Muscle of arm (tissue), 1 donor: ENCODE measurements at regions not wholly inside any gene's neighbourhood (a gene's known extent, or its start where the extent isn't known, plus 50 kb on each side); places are given as distances from the start of the nearest gene placed in this dataset.
A peak's percentile ranks its signal among the peaks of the same experiment; 100 is the strongest.
"Not testable (repeated sequence)": the region's sequence is repeated elsewhere in the genome, so short reads cannot be mapped to it uniquely, and the experiment has no call there.

Experiments
- DNase-seq: peaks from one replicate; pipeline ENCODE4 v3.0.0-alpha.2; 2013

DNA sequence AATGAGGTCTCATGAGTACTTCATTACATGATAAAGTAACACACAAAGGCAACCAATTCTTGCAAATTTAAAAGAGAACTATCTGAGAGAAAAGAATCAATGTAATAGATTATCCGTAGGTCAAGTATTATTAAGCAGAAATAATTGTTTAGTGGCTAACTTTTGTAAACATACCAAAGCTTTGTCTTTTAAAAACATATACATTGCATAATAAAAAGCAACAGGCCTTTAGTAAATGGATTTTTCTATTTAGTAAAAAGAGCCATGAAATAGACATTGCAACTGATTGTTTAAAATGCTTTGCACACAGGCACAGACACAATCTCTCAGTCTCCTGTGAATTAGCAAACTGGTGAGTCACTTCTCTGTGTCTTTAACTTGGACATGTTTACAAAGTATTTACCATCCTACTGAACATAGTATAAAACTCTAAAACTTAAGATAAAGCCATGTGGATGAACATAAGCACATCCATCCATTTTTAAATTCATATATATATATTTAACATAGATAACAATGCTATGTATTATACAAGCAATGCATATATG, 518.7 kb upstream of the MGAT4C start:
- no peak for DNase-seq

DNA sequence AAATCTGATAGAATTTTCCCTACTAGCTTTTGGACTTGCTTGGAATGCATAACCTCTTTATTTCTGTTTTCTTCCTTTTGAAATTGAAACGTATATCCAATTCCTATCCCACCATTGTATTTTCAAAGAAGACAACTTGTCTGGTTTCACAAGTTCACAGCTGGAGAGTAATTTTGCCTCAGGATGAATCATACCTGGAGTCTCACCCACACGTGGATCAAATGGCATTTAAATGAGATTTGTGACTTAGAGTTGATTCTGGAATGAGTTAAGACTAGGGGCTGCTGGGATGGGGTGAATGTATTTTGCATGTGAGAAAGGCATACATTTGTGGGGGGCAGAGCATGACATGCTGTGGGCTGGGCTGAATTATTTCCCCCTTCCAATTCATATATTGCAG, 516.5 kb upstream of the MGAT4C start:
- DNase-seq = no peak

DNA sequence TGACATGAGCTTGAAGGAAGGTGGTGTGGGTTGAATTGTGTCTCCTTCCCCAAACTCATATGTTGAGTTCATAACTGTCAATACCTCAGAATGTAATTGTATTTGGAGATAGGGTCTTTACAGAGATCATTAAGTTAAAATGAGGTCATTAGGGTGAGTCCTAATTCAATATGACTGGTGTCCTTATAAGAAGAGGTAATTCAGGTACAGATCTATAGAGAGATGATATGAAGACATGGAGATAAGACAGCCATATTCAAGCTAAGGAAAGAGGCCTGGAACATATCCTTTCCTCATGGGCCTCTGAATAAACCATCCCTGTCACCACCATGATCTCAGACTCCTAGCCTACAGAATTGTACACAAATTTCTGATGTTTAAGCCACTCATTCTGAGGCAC, 514.7 kb upstream of the MGAT4C start:
- DNase-seq = no peak

- no peak for DNase-seq
These were observed 492.7 kb upstream of the MGAT4C start for GRCh38 chr12:86748894-86749293.

GRCh38 chr12:86744547-86745212, 488.5 kb upstream of the MGAT4C start:
- DNase-seq = no peak

DNA sequence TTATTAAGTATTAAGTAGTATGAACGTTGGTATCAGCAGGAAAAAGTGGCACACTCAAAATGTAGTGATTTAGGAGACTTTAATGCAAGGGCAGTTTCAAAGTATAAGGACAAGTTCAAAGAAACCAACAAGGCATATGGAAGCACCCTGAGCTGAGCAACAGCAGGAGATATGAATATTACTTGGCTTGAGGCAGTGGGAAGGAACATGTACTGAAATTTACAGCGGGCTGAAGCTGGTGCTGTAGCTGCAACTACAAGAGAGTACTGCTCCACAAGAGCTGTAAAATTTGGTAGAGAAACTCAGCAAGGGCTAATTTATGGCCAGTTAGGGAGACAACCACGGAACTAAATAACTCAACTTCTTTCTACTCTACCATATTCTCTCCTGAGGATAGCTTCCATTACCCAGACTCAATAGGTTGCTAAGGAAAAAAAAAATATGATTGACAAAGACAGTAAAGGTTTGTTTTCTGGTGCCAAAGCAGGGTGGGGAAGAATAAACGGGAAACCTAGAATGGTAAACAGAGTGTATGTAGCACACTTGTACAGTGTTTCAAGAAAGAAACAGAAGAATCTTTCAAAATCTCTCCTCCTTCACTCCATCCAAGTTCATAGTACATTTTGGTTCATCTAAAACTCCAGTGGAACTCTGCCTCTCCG, 487.8 kb upstream of the MGAT4C start:
- DNase-seq = no peak

DNA sequence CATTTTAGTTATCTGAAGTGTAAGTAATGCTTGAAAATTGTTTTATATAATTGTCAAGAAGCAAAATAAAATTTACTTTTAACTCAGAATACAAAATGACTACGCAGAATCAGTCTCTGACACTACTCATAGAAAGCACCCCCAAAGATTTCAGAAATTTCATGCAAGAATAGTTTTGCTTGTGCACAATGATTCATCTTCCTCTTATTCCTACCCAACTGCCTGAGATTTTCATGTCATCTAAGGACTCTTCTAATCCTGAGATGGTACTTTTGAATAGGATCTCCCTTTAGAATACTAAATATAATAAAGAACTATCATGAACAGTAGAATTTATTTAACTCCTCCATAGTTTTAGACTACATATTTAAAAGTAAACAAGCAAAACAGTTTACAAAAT, 485.3 kb upstream of the MGAT4C start:
- no peak for DNase-seq

- DNase-seq = no peak
These were observed 479.7 kb upstream of the MGAT4C start for GRCh38 chr12:86735851-86736250.

- no peak for DNase-seq
These were observed 478.9 kb upstream of the MGAT4C start for GRCh38 chr12:86735072-86735471.

DNA sequence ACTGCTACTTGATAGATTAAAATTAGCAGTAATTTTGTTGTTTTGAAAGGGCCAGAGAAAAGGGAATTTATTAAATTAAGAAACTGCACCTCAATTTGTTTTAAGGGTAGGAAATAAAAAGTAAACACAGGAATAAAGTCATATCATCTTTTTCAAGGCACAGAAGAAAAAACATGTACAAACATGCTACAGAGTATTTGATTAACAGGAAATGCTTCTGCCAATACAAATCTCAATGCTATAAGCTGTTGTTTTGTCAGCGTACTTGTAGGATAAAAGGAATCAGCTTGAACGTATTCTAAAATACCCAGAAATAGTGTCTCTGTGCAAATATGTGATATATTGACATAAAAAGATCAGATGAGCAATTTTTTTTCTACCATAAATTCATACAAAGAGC, 474.0 kb upstream of the MGAT4C start:
- DNase-seq = no peak

DNA sequence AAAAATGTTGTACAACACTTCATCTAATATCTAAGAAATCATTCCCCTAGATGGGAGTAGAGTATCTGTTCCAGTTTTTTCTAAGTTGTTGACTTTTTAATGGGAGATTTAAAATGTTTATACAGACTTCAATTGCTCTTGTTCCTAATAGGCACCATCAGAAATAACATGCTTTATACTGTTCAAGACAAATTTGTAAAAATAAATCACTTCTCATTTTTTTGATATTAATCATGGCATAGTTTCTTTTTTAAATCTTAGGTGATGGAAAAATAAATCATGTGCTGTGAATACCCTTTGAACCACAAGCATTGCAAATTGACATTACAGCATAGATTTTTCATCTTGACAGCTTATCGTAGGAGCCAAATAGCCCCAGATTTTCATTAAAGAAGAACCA, 473.5 kb upstream of the MGAT4C start:
- no peak for DNase-seq

DNA sequence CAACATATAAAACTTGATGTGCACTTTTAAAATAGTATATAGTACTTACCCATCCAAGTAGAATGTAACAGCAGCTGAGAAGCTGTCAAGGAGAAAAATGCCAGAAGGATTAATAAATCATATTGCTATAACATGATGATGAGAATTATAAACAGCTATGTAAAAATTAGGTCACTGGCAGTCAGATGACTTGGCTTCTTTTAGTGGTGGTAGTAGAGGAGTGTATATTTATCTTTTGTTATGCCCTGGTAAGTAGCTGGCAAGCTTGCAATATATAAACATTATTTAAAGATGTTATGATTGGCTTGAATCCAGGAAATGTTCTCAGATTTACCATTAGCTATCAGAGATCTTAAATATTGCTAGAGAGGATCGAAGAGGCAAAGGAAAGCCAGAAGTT, 471.0 kb upstream of the MGAT4C start:
- no peak for DNase-seq

- DNase-seq = no peak
These were observed 468.5 kb upstream of the MGAT4C start for GRCh38 chr12:86724716-86725115.

DNA sequence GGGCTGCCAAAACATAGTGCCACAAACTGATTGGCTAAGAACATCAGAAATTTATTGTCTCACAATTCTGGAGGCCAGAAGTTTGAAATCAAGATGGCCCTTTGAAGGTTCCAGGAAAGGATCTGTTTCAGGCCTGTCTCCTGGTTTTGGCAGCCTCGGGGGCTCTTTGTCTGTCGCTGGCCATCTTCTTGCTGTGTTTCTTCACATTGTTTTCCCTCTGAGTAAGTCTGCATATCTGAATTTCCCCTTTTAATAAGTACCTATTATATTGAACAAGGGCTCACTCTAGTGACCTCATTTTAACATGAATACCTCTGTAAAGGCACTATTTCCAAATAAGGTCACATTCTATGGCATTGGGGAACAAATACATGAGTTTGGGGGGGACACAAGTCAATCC, 467.1 kb upstream of the MGAT4C start:
- DNase-seq = no peak

- no peak for DNase-seq
These were observed 465.7 kb upstream of the MGAT4C start for GRCh38 chr12:86721713-86722397.

GRCh38 chr12:86719381-86719780, 463.2 kb upstream of the MGAT4C start:
- DNase-seq = no peak

DNA sequence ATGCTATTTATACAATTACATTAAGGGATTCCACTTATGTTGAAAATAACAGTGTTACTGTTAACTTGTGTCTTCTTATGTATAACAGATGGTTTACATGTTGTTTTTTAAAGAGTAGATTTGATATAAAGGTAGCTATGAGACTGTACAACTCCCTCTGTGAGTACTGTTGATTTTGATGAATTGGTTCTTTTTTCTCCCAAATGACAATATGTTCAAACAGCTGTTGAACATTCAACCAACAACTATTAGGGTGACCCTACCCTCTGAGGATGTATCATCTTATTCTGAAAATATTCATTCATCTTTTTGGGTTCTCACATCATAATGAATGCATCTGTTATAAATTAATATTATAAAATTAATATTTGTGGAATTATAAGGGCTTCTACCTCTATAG, 456.9 kb upstream of the MGAT4C start:
- no peak for DNase-seq

GRCh38 chr12:86712425-86712843, 456.2 kb upstream of the MGAT4C start:
- no peak for DNase-seq

DNA sequence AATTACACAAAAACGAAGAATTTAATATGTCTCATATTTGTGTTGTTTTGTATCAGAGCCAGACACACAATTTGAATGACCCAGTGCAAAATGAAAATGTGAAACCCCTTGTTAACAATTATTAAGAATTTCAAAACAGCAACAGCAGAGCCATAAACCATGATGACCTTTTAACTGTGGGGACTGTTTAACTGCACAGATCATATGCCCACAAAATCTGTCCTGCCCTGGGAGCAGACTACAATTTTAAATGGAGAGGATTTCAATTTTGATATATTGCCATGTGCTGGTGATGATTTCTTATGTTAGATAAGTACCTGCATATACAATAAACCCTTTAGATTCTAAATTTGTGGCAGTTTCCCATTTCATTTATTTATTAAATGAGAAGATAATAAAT, 455.5 kb upstream of the MGAT4C start:
- no peak for DNase-seq

DNA sequence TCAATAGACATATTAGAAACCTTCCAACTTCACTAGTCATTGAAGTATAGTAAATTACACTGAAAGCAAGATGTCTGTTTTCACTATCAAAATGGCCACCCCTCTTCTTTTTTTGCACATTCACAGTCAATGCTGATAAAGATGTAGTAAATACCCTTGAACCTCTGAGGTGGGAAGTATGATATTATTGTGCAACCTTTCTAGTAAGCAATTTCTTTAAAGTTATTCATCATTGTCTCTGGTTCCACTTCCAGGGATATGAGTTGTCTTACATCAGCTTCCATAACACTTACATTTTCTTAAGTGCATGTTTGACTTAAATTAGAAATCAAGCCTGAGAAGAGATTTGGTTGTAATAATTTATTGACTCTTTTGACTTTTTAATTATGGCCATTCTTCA, 453.9 kb upstream of the MGAT4C start:
- DNase-seq = no peak

DNA sequence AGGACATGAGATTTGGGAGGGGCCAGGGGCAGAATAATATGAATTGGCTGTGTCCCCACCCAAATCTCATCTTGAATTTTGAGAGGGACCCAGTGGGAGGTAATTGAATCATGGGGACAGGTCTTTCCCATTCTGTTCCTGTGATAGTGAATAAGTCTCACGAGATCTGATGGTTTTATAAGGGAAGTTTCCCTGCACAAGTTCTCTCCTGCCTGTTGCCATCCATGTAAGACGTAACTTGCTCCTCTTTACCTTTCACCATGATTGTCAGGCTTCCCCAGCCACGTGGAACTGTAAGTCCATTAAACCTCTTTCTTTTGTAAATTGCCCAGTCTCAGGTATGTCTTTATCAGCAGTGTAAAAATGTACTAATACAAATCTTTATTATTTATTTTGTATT, 452.8 kb upstream of the MGAT4C start:
- not testable (repeated sequence) for DNase-seq

DNA sequence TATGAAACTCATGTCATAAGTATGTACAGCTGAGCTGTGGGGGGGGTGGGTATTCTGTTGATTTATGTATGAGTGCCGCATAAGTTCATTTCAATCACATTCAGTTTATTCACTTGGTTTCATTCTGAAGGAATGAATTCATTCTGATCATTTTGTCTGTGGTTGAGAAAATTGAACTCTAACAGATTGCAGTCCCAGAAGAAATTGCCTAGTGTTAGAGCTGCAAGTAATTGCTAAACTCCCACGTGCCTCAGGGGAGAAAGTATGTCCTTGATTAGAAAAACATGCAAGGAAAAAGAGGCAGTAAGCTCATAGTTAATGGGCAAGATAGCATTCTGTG, 442.4 kb upstream of the MGAT4C start:
- DNase-seq = peak; percentile 33

GRCh38 chr12:86697916-86698640, 441.9 kb upstream of the MGAT4C start:
- no peak for DNase-seq
